ENCODE measurements at regions not wholly inside any gene's neighbourhood (a gene's known extent, or its start where the extent isn't known, plus 50 kb on each side); places are given as distances from the start of the nearest gene placed in this dataset.

- Mint-ChIP-seq H3K27me3 (ENCODE audit: insufficient read depth) (no peaks in the 10 kb centered on the region), H3K27ac (peak overlapping the region; percentile 83), H3K4me3 (peak overlapping the region; percentile 15), H3K9me3 (peaks cover 6% of the 10 kb centered on the region), H3K36me3 (ENCODE audit: low read depth) (no peaks in the 10 kb centered on the region), H3K4me1 (peaks cover 33% of the 10 kb centered on the region)
- TF ChIP-seq CTCF (conservative IDR thresholded peaks at IDR 0.05): no peak
- H3K4me3 ChIP-seq (ENCODE audit: low read length): peak overlapping the region; percentile 12
- peak overlapping the region; percentile 31 for H3K9ac ChIP-seq (ENCODE audit: extremely low read depth, low read length, poor library complexity, severe bottlenecking)
- H3K36me3 ChIP-seq (ENCODE audit: control insufficient read depth, insufficient read depth, low read length): no peaks in the 10 kb centered on the region
- H3K27me3 ChIP-seq (ENCODE audit: control insufficient read depth, insufficient read depth, low read length, poor library complexity, severe bottlenecking): no peaks in the 10 kb centered on the region
- WGBS, 2 experiments (ENCODE audit: insufficient coverage in 1 of 2, insufficient read length in 1 of 2): 21 to 55% methylated on average over 2 to 11 of the region's 11 CpGs
- peaks cover 12% of the 10 kb centered on the region for H3K4me1 ChIP-seq (ENCODE audit: control insufficient read depth, insufficient read depth, low read length)
- peak overlapping the region; percentile 65 for H3K27ac ChIP-seq (ENCODE audit: low read depth, low read length)
- DNase-seq: peak; percentile 79
- peaks cover 7% of the 10 kb centered on the region for H3K9me3 ChIP-seq (ENCODE audit: control insufficient read depth, low read length)
These were observed 105.2 kb upstream of the CDKN3 start for GRCh38 chr14:54291491-54292191.

- H3K9ac ChIP-seq (ENCODE audit: extremely low read depth, low read length, poor library complexity, severe bottlenecking): no peak overlapping the region
- peaks cover 7% of the 10 kb centered on the region for H3K9me3 ChIP-seq (ENCODE audit: control insufficient read depth, low read length)
- H3K27me3 Mint-ChIP-seq (ENCODE audit: insufficient read depth): no peaks in the 10 kb centered on the region
- H3K4me3 Mint-ChIP-seq: no peak overlapping the region
- no peaks in the 10 kb centered on the region for H3K36me3 ChIP-seq (ENCODE audit: control insufficient read depth, insufficient read depth, low read length)
- no peaks in the 10 kb centered on the region for H3K36me3 Mint-ChIP-seq (ENCODE audit: low read depth)
- no peaks in the 10 kb centered on the region for H3K27me3 ChIP-seq (ENCODE audit: control insufficient read depth, insufficient read depth, low read length, poor library complexity, severe bottlenecking)
- peaks cover 11% of the 10 kb centered on the region for H3K4me1 ChIP-seq (ENCODE audit: control insufficient read depth, insufficient read depth, low read length)
- H3K4me1 Mint-ChIP-seq: peaks cover 33% of the 10 kb centered on the region
- peaks cover 6% of the 10 kb centered on the region for H3K9me3 Mint-ChIP-seq
- 81 to 95% methylated on average over 2 to 3 of the region's 3 CpGs for WGBS, 2 experiments (ENCODE audit: insufficient coverage in 1 of 2, insufficient read length in 1 of 2)
- no peak overlapping the region for H3K27ac Mint-ChIP-seq
- no peak overlapping the region for H3K27ac ChIP-seq (ENCODE audit: low read depth, low read length)
- H3K4me3 ChIP-seq (ENCODE audit: low read length): no peak overlapping the region
- no peak for TF ChIP-seq CTCF (conservative IDR thresholded peaks at IDR 0.05)
- DNase-seq: no peak
These were observed 102.0 kb upstream of the CDKN3 start for GRCh38 chr14:54294802-54295201.

GRCh38 chr14:54299410-54300363 lies 97.1 kb upstream of the CDKN3 start:
- no peaks in the 10 kb centered on the region for H3K27me3 ChIP-seq (ENCODE audit: control insufficient read depth, insufficient read depth, low read length, poor library complexity, severe bottlenecking)
- H3K9me3 ChIP-seq (ENCODE audit: control insufficient read depth, low read length): peaks cover 4% of the 10 kb centered on the region
- no peak for DNase-seq
- peaks cover 4% of the 10 kb centered on the region for H3K9me3 Mint-ChIP-seq
- no peak overlapping the region for H3K4me3 ChIP-seq (ENCODE audit: low read length)
- no peaks in the 10 kb centered on the region for H3K36me3 Mint-ChIP-seq (ENCODE audit: low read depth)
- H3K27ac Mint-ChIP-seq: no peak overlapping the region
- no peak overlapping the region for H3K9ac ChIP-seq (ENCODE audit: extremely low read depth, low read length, poor library complexity, severe bottlenecking)
- peaks cover 7% of the 10 kb centered on the region for H3K27me3 Mint-ChIP-seq (ENCODE audit: insufficient read depth)
- no peak for TF ChIP-seq CTCF (conservative IDR thresholded peaks at IDR 0.05)
- no peak overlapping the region for H3K4me3 Mint-ChIP-seq
- no peaks in the 10 kb centered on the region for H3K36me3 ChIP-seq (ENCODE audit: control insufficient read depth, insufficient read depth, low read length)
- WGBS, 2 experiments (ENCODE audit: insufficient coverage in 1 of 2, insufficient read length in 1 of 2): 90 to 96% methylated on average over 12 to 15 of the region's 16 CpGs
- peaks cover 8% of the 10 kb centered on the region for H3K4me1 ChIP-seq (ENCODE audit: control insufficient read depth, insufficient read depth, low read length)
- H3K4me1 Mint-ChIP-seq: peaks cover 24% of the 10 kb centered on the region
- H3K27ac ChIP-seq (ENCODE audit: low read depth, low read length): no peak overlapping the region

Data from endodermal cell (in vitro differentiated cells).